Epithelial cell of esophagus (primary cell): ENCODE measurements at regions not wholly inside any gene's neighbourhood (a gene's known extent, or its start where the extent isn't known, plus 50 kb on each side); places are given as distances from the start of the nearest gene placed in this dataset.

Experiments
- DNase-seq: peaks from one replicate; pipeline ENCODE4 v3.0.0; 2010; ENCODE audit warnings: low read depth
- H3K4me3 ChIP-seq: 2 replicates; pipeline ENCODE4 v1.5.1; 2011; ENCODE audit warnings: mild to moderate bottlenecking, low read length, control low read depth
- TF ChIP-seq, protein P1 (sequence below): IDR thresholded peaks from 2 replicates; pipeline ENCODE4 v1.5.1; 2011; ENCODE audit warnings: low read depth, mild to moderate bottlenecking, low read length, control low read depth, inconsistent platforms; ENCODE audit not compliant: insufficient read depth; ENCODE audit errors: missing control alignments

DNA sequence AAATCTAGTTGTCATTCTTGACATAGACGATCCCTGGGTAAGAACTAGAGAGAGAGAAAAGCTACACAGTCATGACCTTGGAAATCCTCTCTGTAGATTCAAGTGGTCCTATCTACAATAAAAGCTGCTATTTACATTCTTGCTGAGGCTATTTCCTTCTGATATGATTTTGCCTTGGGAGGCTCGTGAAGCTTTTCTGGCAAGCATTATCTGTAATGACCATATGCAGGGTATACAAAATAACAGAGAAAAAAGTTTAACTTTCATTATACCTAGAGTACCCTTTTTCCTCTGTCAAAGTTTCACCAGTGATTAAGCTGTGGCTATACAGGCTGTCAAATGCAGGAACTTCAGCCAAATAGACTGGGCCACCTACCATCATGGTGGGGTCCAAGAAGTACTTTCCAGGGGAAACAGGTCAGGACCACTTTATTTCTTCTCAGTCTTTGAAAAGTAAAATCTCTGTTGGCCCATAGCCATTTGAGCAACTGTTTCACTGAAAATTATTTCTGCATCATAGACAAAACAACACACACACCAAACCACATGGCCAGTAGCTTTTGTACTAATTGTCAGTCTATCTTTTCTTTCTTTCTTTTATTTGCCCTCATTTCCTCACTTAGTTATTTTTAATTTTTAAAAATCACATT lies 677.0 kb upstream of the ID4 start:
- TF ChIP-seq, protein P1, sequence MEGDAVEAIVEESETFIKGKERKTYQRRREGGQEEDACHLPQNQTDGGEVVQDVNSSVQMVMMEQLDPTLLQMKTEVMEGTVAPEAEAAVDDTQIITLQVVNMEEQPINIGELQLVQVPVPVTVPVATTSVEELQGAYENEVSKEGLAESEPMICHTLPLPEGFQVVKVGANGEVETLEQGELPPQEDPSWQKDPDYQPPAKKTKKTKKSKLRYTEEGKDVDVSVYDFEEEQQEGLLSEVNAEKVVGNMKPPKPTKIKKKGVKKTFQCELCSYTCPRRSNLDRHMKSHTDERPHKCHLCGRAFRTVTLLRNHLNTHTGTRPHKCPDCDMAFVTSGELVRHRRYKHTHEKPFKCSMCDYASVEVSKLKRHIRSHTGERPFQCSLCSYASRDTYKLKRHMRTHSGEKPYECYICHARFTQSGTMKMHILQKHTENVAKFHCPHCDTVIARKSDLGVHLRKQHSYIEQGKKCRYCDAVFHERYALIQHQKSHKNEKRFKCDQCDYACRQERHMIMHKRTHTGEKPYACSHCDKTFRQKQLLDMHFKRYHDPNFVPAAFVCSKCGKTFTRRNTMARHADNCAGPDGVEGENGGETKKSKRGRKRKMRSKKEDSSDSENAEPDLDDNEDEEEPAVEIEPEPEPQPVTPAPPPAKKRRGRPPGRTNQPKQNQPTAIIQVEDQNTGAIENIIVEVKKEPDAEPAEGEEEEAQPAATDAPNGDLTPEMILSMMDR, result no peak
- no peak for DNase-seq
- H3K4me3 ChIP-seq, result no peak overlapping the region

DNA sequence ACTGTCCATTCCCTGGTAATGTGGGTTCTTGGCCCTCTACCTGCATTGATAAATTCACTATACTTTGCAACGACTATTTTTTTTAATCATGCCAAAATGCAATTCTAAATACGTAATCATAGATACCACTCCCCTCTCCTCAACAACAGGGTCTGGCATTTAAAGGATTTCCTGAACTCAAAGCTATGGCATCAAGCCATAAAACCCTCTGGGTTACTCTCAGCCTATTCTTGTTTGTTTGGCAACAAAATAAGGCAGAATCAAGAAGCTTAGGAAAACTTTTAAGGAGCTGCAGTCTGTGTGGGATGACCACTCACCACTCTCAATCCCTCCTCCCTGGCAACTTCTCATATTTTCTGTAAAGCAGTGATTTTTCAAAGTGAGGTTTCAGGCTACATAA lies 669.9 kb upstream of the ID4 start:
- no peak overlapping the region for H3K4me3 ChIP-seq
- no peak for DNase-seq
- TF ChIP-seq, protein P1, result no peak

DNA sequence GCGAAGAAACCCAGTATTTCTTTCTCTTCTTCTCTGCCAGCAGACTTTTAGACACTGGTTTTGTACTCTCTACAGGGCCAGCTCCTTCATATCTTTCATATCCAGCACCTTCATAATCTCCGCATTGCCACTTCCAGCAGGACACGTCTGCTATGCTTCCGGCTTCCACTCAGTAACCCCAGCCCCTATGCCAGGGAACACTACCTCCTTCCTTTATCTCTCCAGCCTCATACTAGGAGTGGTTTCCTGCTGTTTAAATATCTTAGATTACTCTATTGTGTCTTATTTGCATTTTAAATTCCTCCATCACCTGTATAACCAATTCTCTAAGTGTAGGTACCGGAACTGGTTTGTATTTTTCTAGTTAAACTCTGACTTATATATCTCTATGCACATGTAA lies 667.8 kb upstream of the ID4 start:
- no peak overlapping the region for H3K4me3 ChIP-seq
- no peak for DNase-seq
- TF ChIP-seq, protein P1, result no peak

DNA sequence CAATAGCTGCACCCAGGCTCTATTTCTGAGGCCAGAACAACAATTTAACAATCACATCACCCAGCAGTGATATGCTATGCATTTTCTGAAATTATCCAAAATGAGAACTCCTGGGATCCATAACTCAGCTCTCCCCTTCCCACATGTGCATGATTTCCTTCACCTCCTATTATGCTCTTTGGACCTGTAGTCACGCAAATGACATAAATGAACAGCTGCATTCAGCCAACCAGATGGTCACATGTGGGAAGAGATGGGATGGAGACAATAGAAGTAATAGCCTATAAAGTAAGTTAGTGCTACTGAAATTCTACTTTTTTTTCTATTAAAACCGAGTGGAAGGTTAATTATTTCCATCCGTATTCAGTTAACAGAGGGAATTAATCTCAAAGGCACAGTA lies 662.1 kb upstream of the ID4 start:
- TF ChIP-seq, protein P1, result no peak
- no peak overlapping the region for H3K4me3 ChIP-seq
- no peak for DNase-seq

DNA sequence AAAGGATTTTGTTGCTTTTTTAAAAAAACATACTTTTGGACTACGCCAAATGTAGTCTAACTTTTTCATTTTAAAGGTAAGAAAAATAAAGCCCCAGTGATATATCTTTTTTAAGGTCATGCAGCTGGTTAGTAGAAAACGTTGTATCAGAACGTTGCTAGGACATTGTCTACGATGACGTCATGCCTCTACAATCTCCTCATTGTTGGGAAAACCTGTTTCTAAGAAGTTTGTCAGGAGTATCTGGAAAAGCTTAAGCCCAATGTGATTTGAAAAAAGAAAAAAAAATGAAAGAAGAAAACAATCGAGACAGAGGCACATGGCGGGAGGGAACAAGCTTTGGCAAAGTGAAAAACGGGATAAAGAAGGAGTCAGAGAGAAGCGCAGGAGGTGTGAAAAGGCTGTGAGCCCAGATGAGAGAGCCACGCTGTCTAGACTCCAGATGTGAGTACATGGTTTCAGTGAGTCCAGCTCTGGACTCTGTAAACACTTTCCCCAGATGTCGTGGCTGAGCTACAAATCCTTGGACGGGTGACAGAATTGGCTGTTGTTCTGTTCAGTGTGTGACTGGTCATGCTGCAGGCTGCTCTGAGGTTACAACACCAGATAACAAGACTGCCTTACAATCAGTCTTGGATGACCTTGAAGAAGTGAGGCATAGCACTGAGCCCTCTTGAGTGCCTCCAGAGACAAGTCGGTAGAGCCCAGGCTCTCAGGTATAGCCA lies 656.7 kb upstream of the ID4 start:
- DNase-seq, result no peak
- no peak overlapping the region for H3K4me3 ChIP-seq
- TF ChIP-seq, protein P1, result no peak

DNA sequence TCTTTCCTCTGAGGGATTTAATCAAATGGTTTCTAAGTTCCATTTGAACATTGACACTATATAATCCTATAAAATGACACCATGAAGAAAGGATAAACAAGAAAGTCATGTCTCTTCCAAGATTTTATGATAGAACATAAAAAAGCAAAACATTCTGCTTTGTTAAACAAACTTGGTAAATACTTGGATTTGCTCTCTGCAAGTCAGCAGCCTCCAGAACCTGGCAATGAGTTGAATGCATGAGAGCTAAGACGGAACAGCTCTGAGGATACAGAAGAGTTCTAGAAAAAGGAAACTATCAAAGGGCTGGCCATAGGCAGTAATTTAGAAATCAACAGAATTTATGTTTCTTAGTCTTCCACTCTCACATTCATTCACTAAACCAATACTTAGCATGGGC lies 656.0 kb upstream of the ID4 start:
- DNase-seq, result no peak
- H3K4me3 ChIP-seq, result no peak overlapping the region
- TF ChIP-seq, protein P1, result no peak

DNA sequence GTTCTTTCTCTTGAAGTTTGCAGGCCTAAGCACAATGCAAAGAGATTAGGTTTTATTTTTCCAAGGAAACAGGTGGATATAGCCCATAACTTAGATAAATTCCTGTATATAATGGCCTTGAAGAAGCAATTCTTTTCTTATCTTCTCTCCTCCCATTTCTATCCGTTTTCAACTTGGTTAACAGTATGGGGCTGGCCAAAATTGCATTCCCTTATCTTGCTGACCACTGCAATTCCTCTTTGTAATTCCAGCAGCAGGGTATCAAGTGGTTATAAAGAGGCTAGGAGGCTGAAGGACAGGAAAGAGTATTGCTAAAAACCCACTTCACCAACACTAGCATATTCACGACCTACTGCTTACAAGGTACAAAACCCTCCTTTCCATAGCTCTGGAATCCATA lies 643.5 kb upstream of the ID4 start:
- DNase-seq, result no peak
- TF ChIP-seq, protein P1, result no peak
- no peak overlapping the region for H3K4me3 ChIP-seq
